H9 (cell line): ENCODE measurements at regions not wholly inside any gene's neighbourhood (a gene's known extent, or its start where the extent isn't known, plus 50 kb on each side); places are given as distances from the start of the nearest gene placed in this dataset.

ENCODE experiments used
- DNase-seq: peaks from one replicate; pipeline ENCODE4 v3.0.0-alpha.2; 2017
- H2AFZ ChIP-seq: one replicate; pipeline ENCODE4 v1.6.1; 2013; ENCODE audit warnings: mild to moderate bottlenecking, low read length, control low read depth, moderate library complexity
- H2AK5ac ChIP-seq: 2 replicates; pipeline ENCODE4 v1.6.1; 2013; ENCODE audit warnings: low read length, control low read depth, mixed read lengths; ENCODE audit not compliant: insufficient read length
- H2BK120ac ChIP-seq: one replicate; pipeline ENCODE4 v1.6.1; 2013; ENCODE audit warnings: low read depth, mild to moderate bottlenecking, low read length, control low read depth, inconsistent platforms; ENCODE audit not compliant: poor library complexity, severe bottlenecking
- H2BK12ac ChIP-seq: 2 replicates; pipeline ENCODE4 v1.6.1; 2013; ENCODE audit warnings: low read length, control low read depth, mixed read lengths, low read depth; ENCODE audit not compliant: insufficient read length
- H2BK15ac ChIP-seq: 2 replicates; pipeline ENCODE4 v1.6.1; 2013; ENCODE audit warnings: low read depth, low read length, control low read depth
- H2BK20ac ChIP-seq: one replicate; pipeline ENCODE4 v1.6.1; 2013; ENCODE audit warnings: low read depth, mild to moderate bottlenecking, low read length, control low read depth, inconsistent platforms; ENCODE audit not compliant: poor library complexity, severe bottlenecking
- H2BK5ac ChIP-seq: 2 replicates; pipeline ENCODE4 v1.6.1; 2013; ENCODE audit warnings: low read length, control low read depth, mixed read lengths; ENCODE audit not compliant: insufficient read length
- H3K14ac ChIP-seq: 2 replicates; pipeline ENCODE4 v1.6.1; 2013; ENCODE audit warnings: low read length, control low read depth; ENCODE audit not compliant: insufficient read depth
- H3K18ac ChIP-seq: 2 replicates; pipeline ENCODE4 v1.6.1; 2013; ENCODE audit warnings: low read depth, mild to moderate bottlenecking, mixed read lengths, low read length, control low read depth; ENCODE audit not compliant: insufficient read length
- H3K23ac ChIP-seq: 2 replicates; pipeline ENCODE4 v1.6.1; 2013; ENCODE audit warnings: low read length, control low read depth, mixed read lengths, low read depth; ENCODE audit not compliant: insufficient read length
- H3K23me2 ChIP-seq: 2 replicates; pipeline ENCODE4 v1.6.1; 2013; ENCODE audit warnings: low read depth, mild to moderate bottlenecking, mixed read lengths, low read length, control low read depth; ENCODE audit not compliant: insufficient read length, poor library complexity, severe bottlenecking
- H3K27ac ChIP-seq: 2 replicates; pipeline ENCODE4 v1.5.1; 2013; ENCODE audit warnings: low read length, control low read depth, mixed read lengths, low read depth; ENCODE audit not compliant: insufficient read length
- H3K27me3 ChIP-seq: 2 replicates; pipeline ENCODE4 v1.6.1; 2013; ENCODE audit warnings: low read length, control low read depth, inconsistent platforms; ENCODE audit not compliant: insufficient read depth
- H3K4ac ChIP-seq: 2 replicates; pipeline ENCODE4 v1.6.1; 2013; ENCODE audit warnings: low read depth, mild to moderate bottlenecking, control low read depth, inconsistent platforms, low read length, moderate library complexity
- H3K4me1 ChIP-seq: 2 replicates; pipeline ENCODE4 v1.6.1; 2013; ENCODE audit warnings: low read length, control low read depth, inconsistent platforms; ENCODE audit not compliant: insufficient read depth
- H3K4me2 ChIP-seq: 2 replicates; pipeline ENCODE4 v1.6.1; 2013; ENCODE audit warnings: low read length, control low read depth, mixed read lengths; ENCODE audit not compliant: insufficient read length, insufficient read depth
- H3K56ac ChIP-seq: 2 replicates; pipeline ENCODE4 v1.6.1; 2013; ENCODE audit warnings: low read depth, mild to moderate bottlenecking, mixed read lengths, low read length, control low read depth; ENCODE audit not compliant: insufficient read length
- H3K79me1 ChIP-seq: 2 replicates; pipeline ENCODE4 v1.6.1; 2013; ENCODE audit warnings: low read depth, mild to moderate bottlenecking, moderate library complexity, low read length, control low read depth, inconsistent platforms; ENCODE audit not compliant: insufficient read depth, poor library complexity, severe bottlenecking
- H3K79me2 ChIP-seq: 2 replicates; pipeline ENCODE4 v1.6.1; 2013; ENCODE audit warnings: low read length, control low read depth, inconsistent platforms; ENCODE audit not compliant: insufficient read depth
- H3K9ac ChIP-seq: 2 replicates; pipeline ENCODE4 v1.6.1; 2013; ENCODE audit warnings: low read length, control low read depth, mixed read lengths; ENCODE audit not compliant: insufficient read length; ENCODE audit errors: extremely low read depth
- H3K9me3 ChIP-seq: one replicate; pipeline ENCODE4 v1.6.1; 2013; ENCODE audit warnings: low read depth, low read length, inconsistent platforms; ENCODE audit not compliant: control insufficient read depth
- H3T11ph ChIP-seq: one replicate; pipeline ENCODE4 v1.6.1; 2013; ENCODE audit warnings: mild to moderate bottlenecking, low read length, control low read depth, inconsistent platforms
- H4K20me1 ChIP-seq: one replicate; pipeline ENCODE4 v1.6.1; 2013; ENCODE audit not compliant: control insufficient read depth, insufficient read length, insufficient read depth
- H4K5ac ChIP-seq: 2 replicates; pipeline ENCODE4 v1.6.1; 2013; ENCODE audit warnings: low read depth, mild to moderate bottlenecking, mixed read lengths, low read length, control low read depth; ENCODE audit not compliant: insufficient read length
- H4K8ac ChIP-seq: replicated peaks from 2 replicates; pipeline ENCODE4 v1.6.1; 2013; ENCODE audit warnings: low read length, control low read depth, mixed read lengths, low read depth; ENCODE audit not compliant: insufficient read length
- H4K91ac ChIP-seq: 2 replicates; pipeline ENCODE4 v1.6.1; 2013; ENCODE audit warnings: low read depth, mild to moderate bottlenecking, moderate library complexity, mixed read lengths, low read length, control low read depth; ENCODE audit not compliant: insufficient read length
- H3K27ac Mint-ChIP-seq, 3 experiments: 2 replicates in 2 of 3; 3 replicates in 1 of 3; pipeline ENCODE4 v1.8.0; 2020 to 2021; ENCODE audit warnings: mixed read lengths in 3 of 3, mild to moderate bottlenecking in 1 of 3, moderate library complexity in 1 of 3
- H3K27me3 Mint-ChIP-seq: 2 replicates; pipeline ENCODE4 v1.8.0; 2021; ENCODE audit warnings: low read depth, mild to moderate bottlenecking, moderate library complexity, mixed read lengths
- H3K36me3 Mint-ChIP-seq, 3 experiments: 2 replicates in 2 of 3; 3 replicates in 1 of 3; pipeline ENCODE4 v1.8.0; 2020 to 2021; ENCODE audit warnings: low read depth in 3 of 3, mixed read lengths in 3 of 3; ENCODE audit not compliant: insufficient read depth in 1 of 3
- H3K4me1 Mint-ChIP-seq, 2 experiments: 2 replicates each; pipeline ENCODE4 v1.8.0; 2020; ENCODE audit warnings: mixed read lengths in 2 of 2
- H3K4me3 Mint-ChIP-seq, 2 experiments: 2 replicates in 1 of 2; 3 replicates in 1 of 2; pipeline ENCODE4 v1.8.0; 2020 to 2021; ENCODE audit warnings: mild to moderate bottlenecking in 2 of 2, mixed read lengths in 2 of 2, moderate library complexity in 1 of 2
- H3K9me3 Mint-ChIP-seq, 2 experiments: 2 replicates in 1 of 2; 3 replicates in 1 of 2; pipeline ENCODE4 v1.8.0; 2020; ENCODE audit warnings: mild to moderate bottlenecking in 2 of 2, mixed read lengths in 2 of 2, moderate library complexity in 1 of 2
- CTCF ChIP-seq: fragments of 200-600 bp; sonication (generic); conservative IDR thresholded peaks from 3 replicates; pipeline ENCODE4 v1.8.0; 2021; ENCODE audit warnings: antibody characterized with exemption, mild to moderate bottlenecking
- WGBS: extraction: QIAGEN DNeasy Blood & Tissue Kit; methylation state at CpG from one replicate; pipeline ENCODE4 v1.1.7; 2013; ENCODE audit warnings: missing lambda C conversion rate, low lambda C conversion rate, mixed read lengths; ENCODE audit not compliant: insufficient read length; ENCODE audit errors: extremely low coverage; 5-methylcytosine and 5-hydroxymethylcytosine counted together

GRCh38 chr5:1747079-1747802, 52.4 kb downstream of the MRPL36 start:
- no peak overlapping the region for H3K27ac ChIP-seq
- WGBS, result no CpG with 5 or more reads among the region's 24 CpGs

More at GRCh38 chr5:1747079-1747802, 52.4 kb downstream of the MRPL36 start:
- Histone ChIP-seq H3K9ac (no peak overlapping the region), H4K20me1 (no peaks in the 10 kb centered on the region), H3K23me2 (no peaks in the 10 kb centered on the region), H3K27me3 (no peaks in the 10 kb centered on the region), H3K79me2 (no peaks in the 10 kb centered on the region), H3K23ac (no peak overlapping the region), H2AFZ (no peak overlapping the region), H2AK5ac (no peak overlapping the region), H2BK15ac (no peak overlapping the region), H3K56ac (no peak overlapping the region), H2BK120ac (no peak overlapping the region), H3K18ac (no peak overlapping the region), H3K14ac (no peak overlapping the region), H2BK5ac (no peak overlapping the region), H4K5ac (no peak overlapping the region), H2BK20ac (no peak overlapping the region), H4K91ac (no peak overlapping the region), H4K8ac (no peak overlapping the region), H3K79me1 (no peaks in the 10 kb centered on the region), H3K4ac (no peak overlapping the region), H3K4me2 (no peak overlapping the region), H2BK12ac (no peak overlapping the region), H3T11ph (no peak overlapping the region), H3K4me1 (no peaks in the 10 kb centered on the region), H3K9me3 (no peaks in the 10 kb centered on the region)
- peaks cover under 1 to 1% of the 10 kb centered on the region in 2 experiments; a peak in 2 of 5 replicates for H3K9me3 Mint-ChIP-seq
- 0 out of 7 replicates have a peak, but pooled peaks cover 0 to 3% (median 0%) of the 10 kb centered on the region in 3 experiments for H3K36me3 Mint-ChIP-seq
- peak; percentile 22 for DNase-seq
- no peak overlapping the region for H3K27ac Mint-ChIP-seq
- TF ChIP-seq CTCF, result no peak
- peaks cover 2 to 8% of the 10 kb centered on the region in 2 experiments; a peak in 3 of 4 replicates for H3K4me1 Mint-ChIP-seq
- H3K27me3 Mint-ChIP-seq, result peaks cover 7% of the 10 kb centered on the region; the same call in 1 of the 2 replicates
- no peak overlapping the region for H3K4me3 Mint-ChIP-seq
